ENCODE measurements at regions not wholly inside any gene's neighbourhood (a gene's known extent, or its start where the extent isn't known, plus 50 kb on each side); places are given as distances from the start of the nearest gene placed in this dataset.

GRCh38 chr3:25964141-25964540 is 174.3 kb downstream of the OXSM start:
- TF ChIP-seq CTCF (conservative IDR thresholded peaks at IDR 0.05) (no peak), ZFX (IDR thresholded peaks at IDR 0.05) (no peak)

GRCh38 chr3:25967385-25967784 is 177.5 kb downstream of the OXSM start:
- no peak overlapping the region for H3K27ac ChIP-seq
- no peak for TF ChIP-seq CTCF (conservative IDR thresholded peaks at IDR 0.05)
- no peak for TF ChIP-seq ZFX (IDR thresholded peaks at IDR 0.05)

More at GRCh38 chr3:25964141-25964540, 174.3 kb downstream of the OXSM start:
- H3K27ac ChIP-seq, result no peak overlapping the region

- no peak overlapping the region for H3K27ac ChIP-seq
- TF ChIP-seq CTCF (conservative IDR thresholded peaks at IDR 0.05) (no peak), ZFX (IDR thresholded peaks at IDR 0.05) (no peak)
Measured at GRCh38 chr3:25971736-25972135, 181.8 kb downstream of the OXSM start.

- H3K27ac ChIP-seq, result no peak overlapping the region
Measured at GRCh38 chr3:25973122-25973521, 183.2 kb downstream of the OXSM start.

GRCh38 chr3:25982756-25983155 is 192.9 kb downstream of the OXSM start:
- no peak overlapping the region for H3K27ac ChIP-seq
- no peak for TF ChIP-seq ZFX (IDR thresholded peaks at IDR 0.05)
- no peak for TF ChIP-seq CTCF (conservative IDR thresholded peaks at IDR 0.05)

More at GRCh38 chr3:25973122-25973521, 183.2 kb downstream of the OXSM start:
- TF ChIP-seq ZFX (IDR thresholded peaks at IDR 0.05) (no peak), CTCF (conservative IDR thresholded peaks at IDR 0.05) (no peak)

GRCh38 chr3:25985621-25986020 is 195.7 kb downstream of the OXSM start:
- H3K27ac ChIP-seq, result no peak overlapping the region
- TF ChIP-seq ZFX (IDR thresholded peaks at IDR 0.05), result no peak
- TF ChIP-seq CTCF (conservative IDR thresholded peaks at IDR 0.05), result no peak

GRCh38 chr3:25992606-25993005 is 202.7 kb downstream of the OXSM start:
- TF ChIP-seq ZFX (IDR thresholded peaks at IDR 0.05) (no peak), CTCF (conservative IDR thresholded peaks at IDR 0.05) (no peak)
- no peak overlapping the region for H3K27ac ChIP-seq
